Activated naive CD4-positive, alpha-beta T cell treated with anti-CD3 and anti-CD28 coated beads for 36 hours (primary cell): ENCODE measurements at regions not wholly inside any gene's neighbourhood (a gene's known extent, or its start where the extent isn't known, plus 50 kb on each side); places are given as distances from the start of the nearest gene placed in this dataset.

Experiments used
- CTCF ChIA-PET: fragments of 350-600 bp; sonication (Branson Sonifier 250); formaldehyde crosslinking; loops from one replicate; lab custom pipeline; 2021; ENCODE audit warnings: antibody characterized with exemption; lab: Charles Lee
- DNase-seq: peaks from one replicate; pipeline ENCODE4 v3.0.0-alpha.2; 2020
- H3K27ac Mint-ChIP-seq: one replicate; pipeline ENCODE4 v1.8.0; 2021; ENCODE audit warnings: mild to moderate bottlenecking, mixed read lengths
- H3K27me3 Mint-ChIP-seq: one replicate; pipeline ENCODE4 v1.8.0; 2021; ENCODE audit warnings: low read depth, mixed read lengths
- H3K36me3 Mint-ChIP-seq: one replicate; pipeline ENCODE4 v1.8.0; 2021; ENCODE audit warnings: low read depth, mixed read lengths
- H3K4me1 Mint-ChIP-seq: one replicate; pipeline ENCODE4 v1.8.0; 2021; ENCODE audit warnings: low read depth, mixed read lengths
- H3K4me3 Mint-ChIP-seq: one replicate; pipeline ENCODE4 v1.8.0; 2021; ENCODE audit warnings: mild to moderate bottlenecking, moderate library complexity, mixed read lengths
- H3K9me3 Mint-ChIP-seq: one replicate; pipeline ENCODE4 v1.8.0; 2021; ENCODE audit warnings: mixed read lengths
- intact Hi-C: fragments of 100-400 bp; cut with micrococcal nuclease; formaldehyde crosslinking; loops from one replicate; pipeline ENCODE4 v1.15.1; 2023

GRCh38 chr2:217555081-217555876 lies 447.5 kb downstream of the TNS1 start:
- DNase-seq = peak; percentile 8
- intact Hi-C loops = no loop called here
- H3K9me3 Mint-ChIP-seq = no peaks in the 10 kb centered on the region
- no peaks in the 10 kb centered on the region for H3K36me3 Mint-ChIP-seq
- H3K27ac Mint-ChIP-seq = no peak overlapping the region
- H3K4me3 Mint-ChIP-seq = no peak overlapping the region
- no peaks in the 10 kb centered on the region for H3K27me3 Mint-ChIP-seq
- H3K4me1 Mint-ChIP-seq = peaks cover 12% of the 10 kb centered on the region
- CTCF ChIA-PET = interaction anchor here (0.5 to 0.9 kb wide), 3 partner anchors 54 to 158 kb away, joined by 3 to 4 read pairs (median 3); no protein-coding TSS in a partner anchor

GRCh38 chr2:217553679-217554078 lies 449.1 kb downstream of the TNS1 start:
- Mint-ChIP-seq H3K27me3 (no peaks in the 10 kb centered on the region), H3K27ac (no peak overlapping the region), H3K9me3 (no peaks in the 10 kb centered on the region), H3K36me3 (no peaks in the 10 kb centered on the region), H3K4me1 (peaks cover 12% of the 10 kb centered on the region), H3K4me3 (no peak overlapping the region)
- CTCF ChIA-PET = no interaction called here
- intact Hi-C loops = no loop called here
- no peak for DNase-seq

GRCh38 chr2:217553202-217553601 lies 449.6 kb downstream of the TNS1 start:
- intact Hi-C loops = no loop called here
- no peaks in the 10 kb centered on the region for H3K36me3 Mint-ChIP-seq
- no peaks in the 10 kb centered on the region for H3K27me3 Mint-ChIP-seq
- no peak overlapping the region for H3K27ac Mint-ChIP-seq
- no peaks in the 10 kb centered on the region for H3K9me3 Mint-ChIP-seq
- CTCF ChIA-PET = no interaction called here
- no peak for DNase-seq
- H3K4me1 Mint-ChIP-seq = peaks cover 12% of the 10 kb centered on the region
- no peak overlapping the region for H3K4me3 Mint-ChIP-seq

GRCh38 chr2:217552081-217552480 lies 450.7 kb downstream of the TNS1 start:
- no peak overlapping the region for H3K4me3 Mint-ChIP-seq
- H3K36me3 Mint-ChIP-seq = no peaks in the 10 kb centered on the region
- no peak overlapping the region for H3K27ac Mint-ChIP-seq
- no peaks in the 10 kb centered on the region for H3K9me3 Mint-ChIP-seq
- no peak for DNase-seq
- no peaks in the 10 kb centered on the region for H3K27me3 Mint-ChIP-seq
- CTCF ChIA-PET = interaction anchor here (0.9 kb wide), 1 partner anchor 287 kb away, joined by 3 read pairs; no protein-coding TSS in a partner anchor
- intact Hi-C loops = no loop called here
- peaks cover 12% of the 10 kb centered on the region for H3K4me1 Mint-ChIP-seq

- no peaks in the 10 kb centered on the region for H3K36me3 Mint-ChIP-seq
- CTCF ChIA-PET = no interaction called here
- H3K27me3 Mint-ChIP-seq = no peaks in the 10 kb centered on the region
- H3K4me3 Mint-ChIP-seq = no peak overlapping the region
- H3K4me1 Mint-ChIP-seq = peaks cover 12% of the 10 kb centered on the region
- H3K27ac Mint-ChIP-seq = no peak overlapping the region
- intact Hi-C loops = no loop called here
- H3K9me3 Mint-ChIP-seq = no peaks in the 10 kb centered on the region
- no peak for DNase-seq
Measured at GRCh38 chr2:217551252-217551899, 451.4 kb downstream of the TNS1 start.

GRCh38 chr2:217539126-217539525 lies 463.7 kb downstream of the TNS1 start:
- CTCF ChIA-PET = no interaction called here
- peaks cover 4% of the 10 kb centered on the region for H3K36me3 Mint-ChIP-seq
- no peak for DNase-seq
- peaks cover 5% of the 10 kb centered on the region for H3K9me3 Mint-ChIP-seq
- H3K27me3 Mint-ChIP-seq = no peaks in the 10 kb centered on the region
- no peak overlapping the region for H3K4me3 Mint-ChIP-seq
- intact Hi-C loops = no loop called here
- H3K4me1 Mint-ChIP-seq = no peaks in the 10 kb centered on the region
- H3K27ac Mint-ChIP-seq = no peak overlapping the region

GRCh38 chr2:217538719-217539118 lies 464.1 kb downstream of the TNS1 start:
- no peaks in the 10 kb centered on the region for H3K4me1 Mint-ChIP-seq
- CTCF ChIA-PET = no interaction called here
- no peak overlapping the region for H3K27ac Mint-ChIP-seq
- intact Hi-C loops = no loop called here
- no peaks in the 10 kb centered on the region for H3K27me3 Mint-ChIP-seq
- no peak overlapping the region for H3K4me3 Mint-ChIP-seq
- no peak for DNase-seq
- H3K36me3 Mint-ChIP-seq = peaks cover 4% of the 10 kb centered on the region
- H3K9me3 Mint-ChIP-seq = peaks cover 1% of the 10 kb centered on the region

GRCh38 chr2:217535957-217536708 lies 466.7 kb downstream of the TNS1 start:
- Mint-ChIP-seq H3K36me3 (no peaks in the 10 kb centered on the region), H3K27ac (no peak overlapping the region), H3K9me3 (peaks cover 3% of the 10 kb centered on the region), H3K27me3 (no peaks in the 10 kb centered on the region), H3K4me3 (no peak overlapping the region), H3K4me1 (no peaks in the 10 kb centered on the region)
- CTCF ChIA-PET = no interaction called here
- intact Hi-C loops = no loop called here
- DNase-seq = no peak

- H3K27ac Mint-ChIP-seq = no peak overlapping the region
- CTCF ChIA-PET = interaction anchor here (1.1 kb wide), 1 partner anchor 121 kb away, joined by 3 read pairs; no protein-coding TSS in a partner anchor
Measured at GRCh38 chr2:217530392-217531090, 472.3 kb downstream of the TNS1 start.

GRCh38 chr2:217529271-217529670 lies 473.5 kb downstream of the TNS1 start:
- CTCF ChIA-PET = no interaction called here
- intact Hi-C loops = no loop called here
- Mint-ChIP-seq H3K36me3 (no peaks in the 10 kb centered on the region), H3K27ac (no peak overlapping the region), H3K9me3 (peaks cover 3% of the 10 kb centered on the region), H3K27me3 (no peaks in the 10 kb centered on the region), H3K4me1 (no peaks in the 10 kb centered on the region), H3K4me3 (no peak overlapping the region)
- no peak for DNase-seq

More at GRCh38 chr2:217530392-217531090, 472.3 kb downstream of the TNS1 start:
- H3K36me3 Mint-ChIP-seq = no peaks in the 10 kb centered on the region
- no peaks in the 10 kb centered on the region for H3K27me3 Mint-ChIP-seq
- peaks cover 3% of the 10 kb centered on the region for H3K9me3 Mint-ChIP-seq
- no peaks in the 10 kb centered on the region for H3K4me1 Mint-ChIP-seq
- H3K4me3 Mint-ChIP-seq = no peak overlapping the region
- no peak for DNase-seq
- intact Hi-C loops = no loop called here

GRCh38 chr2:217527590-217528202 lies 475.1 kb downstream of the TNS1 start:
- DNase-seq = no peak
- Mint-ChIP-seq H3K4me3 (no peak overlapping the region), H3K9me3 (peaks cover 2% of the 10 kb centered on the region), H3K27me3 (no peaks in the 10 kb centered on the region), H3K27ac (no peak overlapping the region), H3K36me3 (no peaks in the 10 kb centered on the region), H3K4me1 (no peaks in the 10 kb centered on the region)
- CTCF ChIA-PET = no interaction called here
- intact Hi-C loops = no loop called here

- Mint-ChIP-seq H3K4me3 (no peak overlapping the region), H3K4me1 (no peaks in the 10 kb centered on the region), H3K27me3 (no peaks in the 10 kb centered on the region), H3K36me3 (no peaks in the 10 kb centered on the region), H3K27ac (no peak overlapping the region), H3K9me3 (no peaks in the 10 kb centered on the region)
- no peak for DNase-seq
- CTCF ChIA-PET = no interaction called here
- intact Hi-C loops = no loop called here
Measured at GRCh38 chr2:217525076-217525475, 477.7 kb downstream of the TNS1 start.
